AG09309 (cell line): ENCODE measurements at regions not wholly inside any gene's neighbourhood (a gene's known extent, or its start where the extent isn't known, plus 50 kb on each side); places are given as distances from the start of the nearest gene placed in this dataset.

Experiments used
- DNase-seq: peaks from one replicate; pipeline ENCODE4 v3.0.0-alpha.2; 2010; ENCODE audit warnings: low read depth
- H3K4me3 ChIP-seq: 2 replicates; pipeline ENCODE4 v1.5.1; 2011; ENCODE audit warnings: mild to moderate bottlenecking, low read depth, low read length, moderate library complexity; ENCODE audit not compliant: control insufficient read depth
- TF ChIP-seq, protein P1 (sequence below): IDR thresholded peaks from 2 replicates; pipeline ENCODE4 v1.5.1; 2011; ENCODE audit warnings: mild to moderate bottlenecking, low read depth, low read length, inconsistent platforms; ENCODE audit not compliant: insufficient read depth, control insufficient read depth; ENCODE audit errors: missing control alignments

DNA sequence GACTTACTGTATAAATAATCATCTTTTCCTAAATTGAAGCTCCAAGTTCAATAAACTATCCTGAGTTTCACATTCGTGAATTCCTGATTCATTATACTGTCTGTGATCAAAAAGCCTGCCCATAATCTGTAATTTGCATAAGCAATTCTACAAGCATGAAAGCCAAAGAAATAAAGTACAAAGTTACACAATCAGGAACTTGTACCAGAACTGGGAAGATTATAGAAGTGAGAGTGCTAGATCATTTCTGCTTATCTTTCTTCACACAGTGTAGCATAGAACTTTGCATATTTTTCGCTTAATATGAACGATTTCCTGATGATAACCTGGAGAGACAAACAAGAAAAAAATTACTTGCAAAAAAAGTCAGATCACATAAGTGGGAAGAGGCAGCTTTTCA, 308.2 kb downstream of the C12orf50 start:
- TF ChIP-seq, protein P1, sequence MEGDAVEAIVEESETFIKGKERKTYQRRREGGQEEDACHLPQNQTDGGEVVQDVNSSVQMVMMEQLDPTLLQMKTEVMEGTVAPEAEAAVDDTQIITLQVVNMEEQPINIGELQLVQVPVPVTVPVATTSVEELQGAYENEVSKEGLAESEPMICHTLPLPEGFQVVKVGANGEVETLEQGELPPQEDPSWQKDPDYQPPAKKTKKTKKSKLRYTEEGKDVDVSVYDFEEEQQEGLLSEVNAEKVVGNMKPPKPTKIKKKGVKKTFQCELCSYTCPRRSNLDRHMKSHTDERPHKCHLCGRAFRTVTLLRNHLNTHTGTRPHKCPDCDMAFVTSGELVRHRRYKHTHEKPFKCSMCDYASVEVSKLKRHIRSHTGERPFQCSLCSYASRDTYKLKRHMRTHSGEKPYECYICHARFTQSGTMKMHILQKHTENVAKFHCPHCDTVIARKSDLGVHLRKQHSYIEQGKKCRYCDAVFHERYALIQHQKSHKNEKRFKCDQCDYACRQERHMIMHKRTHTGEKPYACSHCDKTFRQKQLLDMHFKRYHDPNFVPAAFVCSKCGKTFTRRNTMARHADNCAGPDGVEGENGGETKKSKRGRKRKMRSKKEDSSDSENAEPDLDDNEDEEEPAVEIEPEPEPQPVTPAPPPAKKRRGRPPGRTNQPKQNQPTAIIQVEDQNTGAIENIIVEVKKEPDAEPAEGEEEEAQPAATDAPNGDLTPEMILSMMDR = no peak
- no peak for DNase-seq
- H3K4me3 ChIP-seq = no peak overlapping the region

DNA sequence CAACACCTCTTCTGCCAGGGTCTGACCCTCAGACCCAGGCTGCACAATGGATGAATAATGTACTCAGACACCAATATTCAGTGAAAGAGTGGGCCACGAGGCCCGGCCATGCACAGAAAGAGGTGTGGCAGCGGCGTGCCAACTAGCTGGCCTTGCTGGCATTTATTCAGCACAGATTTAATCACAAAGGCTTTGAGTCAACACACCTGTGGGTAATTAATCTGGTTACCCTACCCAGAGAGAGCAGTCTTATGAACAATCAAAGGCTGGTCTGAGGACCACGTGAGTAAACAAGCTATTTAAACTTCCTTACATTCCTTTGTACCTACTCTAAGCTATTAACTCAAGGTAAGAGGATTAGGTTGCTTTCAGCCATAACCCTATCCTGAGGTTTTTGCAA, 324.8 kb downstream of the C12orf50 start:
- TF ChIP-seq, protein P1 = no peak
- no peak overlapping the region for H3K4me3 ChIP-seq
- DNase-seq = no peak

DNA sequence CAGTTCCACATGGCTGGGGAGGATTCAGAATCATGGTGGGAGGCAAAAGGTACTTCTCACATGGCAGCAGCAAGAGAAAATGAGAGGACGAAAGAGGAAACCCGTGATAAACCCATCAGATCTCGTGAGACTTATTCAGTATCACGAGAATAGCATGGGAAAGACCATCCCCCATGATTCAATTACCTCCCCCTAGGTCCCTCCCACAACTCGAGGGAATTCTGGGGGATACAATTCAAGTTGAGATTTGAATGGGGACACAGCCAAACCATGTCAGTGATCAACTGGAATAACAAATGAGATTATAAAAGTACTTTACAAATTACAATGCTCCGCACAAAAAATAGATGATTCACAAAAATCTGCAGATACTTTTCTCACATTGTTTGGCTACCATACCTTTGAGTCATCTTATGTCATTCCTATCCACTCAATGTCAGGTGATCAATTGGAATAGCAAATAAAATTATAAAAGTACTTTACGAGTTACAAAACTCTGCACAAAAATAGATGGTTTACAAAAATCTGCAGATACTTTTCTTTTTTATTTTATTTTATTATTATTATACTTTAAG, 338.9 kb downstream of the C12orf50 start:
- TF ChIP-seq, protein P1 = no peak
- no peak for DNase-seq
- no peak overlapping the region for H3K4me3 ChIP-seq

DNA sequence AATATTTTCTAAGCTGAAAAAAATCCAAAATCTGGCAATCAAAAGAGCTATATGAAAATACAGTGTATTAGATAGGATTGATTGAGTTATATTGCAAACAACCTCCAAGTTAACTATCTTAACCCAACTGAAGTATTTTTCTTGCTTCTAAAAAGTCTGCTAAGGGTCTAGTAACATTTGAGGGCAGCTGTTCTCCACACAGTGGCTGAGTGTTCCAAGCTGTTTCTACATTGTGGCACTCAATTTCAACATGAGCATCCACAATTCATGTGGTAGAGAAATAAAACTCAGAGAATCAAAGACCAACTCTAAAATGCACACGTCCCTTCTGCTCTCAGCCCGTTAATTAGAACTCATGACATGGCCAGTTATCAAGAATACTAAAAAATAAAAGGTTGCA, 340.0 kb downstream of the C12orf50 start:
- H3K4me3 ChIP-seq = no peak overlapping the region
- DNase-seq = no peak
- TF ChIP-seq, protein P1 = no peak

DNA sequence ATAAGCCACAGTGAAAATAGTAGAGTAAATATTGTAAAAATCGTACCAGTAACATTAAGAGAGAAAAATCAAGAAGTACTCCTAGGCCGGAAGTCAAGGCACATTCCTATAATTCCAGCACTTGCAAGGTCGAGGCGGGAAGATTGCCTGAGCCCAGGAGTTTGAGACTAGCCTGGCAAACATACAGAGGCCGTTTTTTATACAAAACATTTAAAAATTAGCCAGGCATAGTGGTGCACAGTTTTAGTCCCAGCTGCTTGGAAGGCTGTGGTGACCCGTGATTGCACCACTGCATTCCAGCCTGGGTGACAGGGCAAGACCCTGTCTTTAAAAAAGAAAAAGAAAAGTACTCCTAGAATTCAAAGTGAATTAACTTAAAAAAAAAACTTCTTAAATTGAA, 341.8 kb downstream of the C12orf50 start:
- no peak overlapping the region for H3K4me3 ChIP-seq
- DNase-seq = no peak
- TF ChIP-seq, protein P1 = no peak

DNA sequence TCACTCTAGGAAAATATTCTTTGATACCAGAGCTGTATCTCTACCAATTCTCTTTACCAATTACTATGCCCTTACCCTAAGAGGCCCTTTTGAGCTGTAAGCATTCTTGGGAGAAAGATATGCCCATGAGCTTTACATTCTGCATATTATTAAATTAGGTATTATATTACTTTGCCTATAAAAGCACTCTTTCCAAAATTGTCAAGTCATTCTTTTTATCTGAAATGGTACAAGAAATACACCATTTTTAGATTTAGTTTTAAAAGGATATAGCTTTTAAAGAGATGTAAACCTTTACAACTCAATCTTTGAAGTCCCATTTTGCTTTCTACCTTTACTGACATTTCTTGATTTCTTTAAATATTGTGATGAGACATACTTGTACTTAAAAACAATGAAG, 343.5 kb downstream of the C12orf50 start:
- H3K4me3 ChIP-seq = no peak overlapping the region
- TF ChIP-seq, protein P1 = no peak
- DNase-seq = no peak

DNA sequence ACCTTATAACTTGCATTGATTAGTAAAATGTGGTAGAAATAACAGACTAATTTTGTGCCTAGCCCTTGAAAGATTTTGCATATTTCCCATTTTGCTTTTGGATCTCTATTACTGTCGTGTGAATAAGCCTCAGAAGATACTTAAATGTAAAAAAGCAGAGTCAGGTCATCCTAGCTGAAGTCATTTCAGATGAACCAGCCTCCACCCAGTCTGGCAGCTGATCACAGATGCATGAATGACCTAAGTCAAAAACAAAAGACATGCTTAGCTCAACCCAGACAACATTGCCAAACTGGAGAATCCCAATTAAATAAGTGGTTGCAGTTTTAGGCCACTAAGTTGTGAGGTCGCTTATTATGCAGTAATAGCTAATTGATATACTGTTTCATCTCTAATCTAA, 349.9 kb downstream of the C12orf50 start:
- TF ChIP-seq, protein P1 = no peak
- no peak overlapping the region for H3K4me3 ChIP-seq
- no peak for DNase-seq
